ENCODE measurements at regions not wholly inside any gene's neighbourhood (a gene's known extent, or its start where the extent isn't known, plus 50 kb on each side); places are given as distances from the start of the nearest gene placed in this dataset.
"Not testable (repeated sequence)": the region's sequence is repeated elsewhere in the genome, so short reads cannot be mapped to it uniquely, and the experiment has no call there.

DNA sequence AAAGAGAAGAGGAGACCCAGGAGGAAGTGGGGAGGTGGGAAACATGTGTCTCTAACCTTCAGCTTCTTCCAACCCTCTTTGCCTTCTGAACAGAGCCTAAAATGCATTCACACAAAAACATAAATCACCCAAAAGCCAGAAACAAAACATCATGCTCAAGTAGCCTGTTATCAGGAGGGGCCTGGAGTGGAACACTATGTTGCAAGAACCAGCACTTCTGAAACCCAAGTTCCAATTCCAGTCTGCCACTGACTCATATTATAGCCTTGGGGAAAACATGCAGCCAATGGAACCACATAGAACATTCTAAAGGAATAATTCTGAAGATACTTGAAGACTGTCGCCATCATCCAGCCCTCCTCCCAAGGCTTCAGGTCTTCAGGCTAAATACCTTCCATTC is 169.8 kb upstream of the PLXNC1 start:
- no peak for DNase-seq (ENCODE audit: low read depth)

DNA sequence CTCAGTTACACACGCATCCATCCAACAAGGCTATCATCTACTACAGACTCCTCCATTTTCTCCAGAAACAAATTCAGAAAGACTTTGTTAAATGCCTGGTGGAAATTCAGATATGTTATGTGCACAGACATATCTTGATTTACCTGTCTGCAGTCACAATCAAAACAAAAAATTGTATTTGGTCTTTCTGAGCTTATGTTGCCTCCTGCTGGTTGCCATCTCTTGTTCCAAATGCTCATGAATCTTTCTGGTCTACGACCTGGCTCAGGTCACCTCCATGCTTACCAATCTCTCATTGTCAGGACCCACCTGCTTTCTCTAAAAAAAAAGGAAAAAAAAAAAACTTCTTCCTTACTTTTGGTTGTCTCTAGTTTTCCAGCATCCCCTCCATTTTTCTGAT is 169.2 kb upstream of the PLXNC1 start:
- no peak for DNase-seq (ENCODE audit: low read depth)

DNA sequence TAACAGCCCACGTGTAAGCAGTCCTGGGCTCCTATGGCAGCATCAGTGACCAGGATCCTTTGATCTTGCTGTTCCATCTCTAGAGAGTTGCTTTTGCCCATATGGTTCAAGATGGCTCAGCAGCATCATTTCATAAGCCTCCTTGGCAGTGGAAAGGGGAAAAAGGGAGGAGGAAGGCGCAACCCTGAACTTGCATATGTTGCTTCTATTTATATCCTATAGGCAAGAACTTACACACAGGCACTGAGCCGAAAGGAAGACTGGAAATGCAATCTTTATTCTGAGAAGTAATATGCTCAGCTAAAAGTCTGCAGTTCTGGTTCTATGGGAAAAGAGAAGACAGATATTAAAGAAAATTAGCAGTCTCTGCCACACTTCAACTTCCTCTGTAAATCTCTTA is 167.7 kb upstream of the PLXNC1 start:
- DNase-seq (ENCODE audit: low read depth) = no peak

DNA sequence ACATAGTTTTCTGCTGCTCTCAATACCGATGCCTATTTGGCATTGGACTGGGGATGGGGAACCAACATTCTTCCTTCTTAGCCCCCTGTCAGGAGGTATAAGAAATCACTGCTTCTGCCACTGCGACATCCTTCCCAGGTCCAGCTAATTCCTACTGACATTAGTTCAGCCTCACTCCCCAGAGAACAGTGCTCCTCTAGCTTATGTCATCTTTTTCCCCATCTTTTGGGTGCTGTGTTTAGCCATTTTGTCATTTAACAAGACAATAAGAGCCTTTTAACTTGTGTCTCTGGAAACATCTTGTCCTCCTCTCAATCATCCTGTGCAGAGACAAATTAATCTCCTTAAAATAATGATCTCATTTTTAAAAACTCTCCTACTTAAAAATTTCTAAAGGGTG is 167.0 kb upstream of the PLXNC1 start:
- DNase-seq (ENCODE audit: low read depth) = no peak

DNA sequence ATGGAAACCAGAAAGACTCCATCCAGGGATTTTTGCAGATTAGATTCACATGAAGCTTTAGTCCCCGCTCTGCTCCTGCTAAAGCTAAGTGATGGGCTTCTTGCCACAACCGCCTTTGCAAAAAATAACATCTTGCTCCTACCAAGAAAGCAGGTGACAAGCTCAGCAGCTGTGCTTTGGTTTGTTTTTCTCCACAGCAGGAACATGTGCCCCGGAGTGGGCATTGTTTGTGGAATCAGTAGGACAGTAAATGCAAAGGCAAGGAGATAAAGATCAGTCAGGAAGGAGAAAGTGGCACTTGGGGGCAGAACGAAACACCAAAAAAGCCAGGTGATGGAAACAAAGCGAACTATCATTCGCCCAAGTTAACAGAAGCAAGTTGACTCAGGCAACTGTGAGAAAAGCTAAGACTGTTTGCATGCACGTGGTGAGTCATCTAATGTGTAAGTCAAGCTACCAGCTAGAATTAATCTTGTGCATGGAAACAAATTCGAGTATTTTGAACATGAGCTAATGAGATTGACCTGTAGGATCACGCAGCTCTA is 165.5 kb upstream of the PLXNC1 start:
- peak; percentile 55 for DNase-seq (ENCODE audit: low read depth)

DNA sequence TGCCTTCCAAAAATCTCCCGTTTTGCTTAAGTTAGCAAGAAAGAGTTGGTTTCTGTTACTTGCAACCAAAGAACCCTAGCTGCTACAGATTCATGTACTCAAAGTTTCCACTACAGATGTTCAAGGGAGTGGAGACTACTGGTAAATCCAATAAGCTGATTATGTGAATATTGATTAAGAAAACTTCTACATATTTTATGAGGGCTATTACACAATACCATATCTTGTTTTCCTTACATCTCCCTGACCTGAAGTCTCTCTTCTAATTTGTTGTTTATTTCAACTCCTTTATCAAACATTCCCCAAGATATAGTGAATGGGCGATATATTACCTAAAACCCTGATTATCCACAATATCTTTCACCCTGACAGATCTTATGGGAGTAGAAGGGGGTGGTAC is 164.4 kb upstream of the PLXNC1 start:
- DNase-seq (ENCODE audit: low read depth) = no peak

DNA sequence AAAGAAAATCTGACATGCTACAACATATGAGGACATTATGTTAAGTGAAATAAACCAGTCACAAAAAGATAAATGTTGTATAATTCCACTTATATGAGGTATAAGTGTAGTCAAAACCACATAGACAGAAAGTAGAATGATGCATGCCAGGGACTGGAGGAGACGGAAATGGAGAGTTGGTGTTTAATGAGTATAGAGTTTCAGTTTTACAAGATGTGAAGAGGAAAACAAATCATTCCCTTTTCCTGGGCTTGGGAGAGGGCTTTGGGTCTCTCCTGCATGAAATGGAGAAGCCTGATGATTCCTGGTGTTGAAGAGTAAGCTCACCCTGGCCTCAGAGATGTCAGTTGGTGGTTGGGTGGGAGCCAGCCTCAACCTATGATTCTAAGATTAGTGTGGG is 158.4 kb upstream of the PLXNC1 start:
- no peak for DNase-seq (ENCODE audit: low read depth)

DNA sequence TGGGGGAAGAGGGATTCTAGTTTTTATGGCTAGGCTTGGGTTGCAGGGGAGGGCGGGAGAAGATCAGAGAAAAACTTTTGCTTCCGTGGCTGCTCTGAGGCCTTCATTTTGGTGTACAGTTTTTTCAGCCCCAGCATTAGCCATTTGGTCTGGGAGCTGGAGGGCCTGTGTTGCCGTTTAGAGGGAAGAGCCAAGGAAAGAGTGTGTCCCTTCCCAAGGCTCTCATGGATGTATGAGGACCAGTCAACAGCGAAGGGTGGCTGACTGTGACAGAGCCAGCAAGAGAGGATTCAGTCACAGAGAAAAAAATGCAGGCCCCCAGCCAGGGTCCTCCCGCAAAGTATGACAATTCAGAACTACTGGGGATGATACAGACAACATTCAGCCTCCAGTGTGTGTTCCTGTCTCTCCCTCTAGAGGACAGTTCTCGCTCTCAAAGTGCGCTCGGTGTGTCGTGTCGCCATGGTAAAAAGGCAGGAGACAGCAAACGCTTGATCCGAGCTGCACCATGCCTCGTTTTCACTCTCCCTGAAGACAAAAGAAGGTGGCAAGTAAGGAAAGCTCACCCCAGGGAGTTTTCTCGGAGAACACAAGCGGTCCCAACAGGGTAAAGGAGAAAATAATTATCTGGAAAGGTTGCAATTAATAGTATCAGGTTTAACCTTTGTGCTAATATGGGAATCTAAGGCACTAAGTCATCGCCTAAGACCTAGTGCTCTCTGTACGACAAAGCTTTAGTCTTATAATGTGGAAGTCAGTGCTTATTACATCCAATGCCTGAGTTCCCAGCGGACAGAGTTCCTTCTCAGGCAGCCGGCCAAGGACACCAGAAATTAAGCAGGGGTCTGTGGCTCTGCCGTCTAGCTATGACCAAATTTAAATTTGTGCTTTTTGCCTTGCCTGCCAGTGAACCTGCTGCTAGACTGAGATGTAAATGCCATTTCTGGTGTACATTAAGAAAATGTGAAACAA is 157.3 kb upstream of the PLXNC1 start:
- DNase-seq (ENCODE audit: low read depth) = peak; percentile 49

DNA sequence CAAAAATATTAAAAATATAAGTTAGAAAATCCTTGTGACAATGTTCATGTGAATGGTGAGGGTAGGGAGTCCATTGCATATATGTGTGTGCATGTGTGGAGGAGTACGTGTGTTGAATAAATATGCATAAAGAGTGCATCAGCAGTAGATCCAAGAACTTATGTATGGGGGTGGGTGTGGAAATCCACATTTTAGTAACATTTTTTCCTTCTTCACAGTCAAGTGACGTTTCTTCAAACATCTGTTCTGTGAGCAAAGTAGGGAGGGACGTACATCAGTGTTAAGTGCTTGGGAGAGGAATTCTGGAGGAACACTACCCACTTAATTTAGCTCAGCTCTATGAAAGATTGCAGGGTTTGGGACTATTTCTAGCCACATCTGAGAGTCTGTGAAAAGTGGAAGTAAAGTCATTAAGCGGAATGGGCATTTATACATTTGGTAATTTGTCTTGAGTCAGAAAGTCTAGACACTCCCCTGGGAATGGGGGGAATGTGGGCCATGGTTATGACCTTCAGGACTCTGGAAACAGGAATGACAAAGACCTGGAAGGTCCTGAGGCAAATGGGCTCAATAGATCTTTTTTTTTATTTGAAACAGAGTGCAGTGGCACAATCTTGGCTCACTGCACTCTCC is 156.4 kb upstream of the PLXNC1 start:
- DNase-seq (ENCODE audit: low read depth) = no peak

DNA sequence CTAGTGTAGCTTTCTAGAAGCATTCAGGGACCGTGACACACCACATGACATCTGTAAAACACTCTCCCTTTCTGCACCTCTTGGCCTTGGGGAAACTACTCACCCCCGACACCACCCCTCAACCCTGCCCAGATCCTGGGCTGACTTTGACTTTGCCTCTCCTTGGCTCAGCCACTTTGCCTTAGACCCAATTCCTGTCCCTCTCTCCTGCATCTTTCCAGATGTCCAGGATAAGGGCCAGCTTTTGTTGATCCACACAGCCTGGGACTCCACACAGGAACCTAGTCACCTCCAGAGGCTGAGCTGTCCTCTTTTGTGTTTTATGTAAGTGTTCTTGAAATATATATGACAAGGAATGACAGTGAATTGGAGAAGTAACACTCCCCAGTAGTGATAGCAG is 153.7 kb upstream of the PLXNC1 start:
- DNase-seq (ENCODE audit: low read depth) = no peak

DNA sequence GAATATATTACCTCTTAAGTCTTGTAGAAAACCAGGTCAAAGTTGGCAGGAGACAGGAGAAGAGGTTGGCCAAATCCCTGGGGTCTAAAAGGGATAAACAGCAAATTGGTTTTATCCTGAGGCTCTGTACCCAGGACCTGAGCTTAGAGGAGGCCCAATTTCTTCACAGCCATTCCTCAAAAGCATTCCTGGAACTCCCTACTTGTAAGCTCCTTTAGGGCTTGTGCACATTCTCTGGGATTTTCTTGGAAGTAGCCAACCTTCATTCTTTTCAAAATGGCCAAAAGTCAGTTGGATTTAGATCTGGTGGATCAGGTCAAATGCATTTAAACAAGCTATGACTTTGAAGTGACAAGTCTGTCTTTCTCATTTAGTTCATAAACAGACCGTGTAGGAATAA is 152.1 kb upstream of the PLXNC1 start:
- no peak for DNase-seq (ENCODE audit: low read depth)

DNA sequence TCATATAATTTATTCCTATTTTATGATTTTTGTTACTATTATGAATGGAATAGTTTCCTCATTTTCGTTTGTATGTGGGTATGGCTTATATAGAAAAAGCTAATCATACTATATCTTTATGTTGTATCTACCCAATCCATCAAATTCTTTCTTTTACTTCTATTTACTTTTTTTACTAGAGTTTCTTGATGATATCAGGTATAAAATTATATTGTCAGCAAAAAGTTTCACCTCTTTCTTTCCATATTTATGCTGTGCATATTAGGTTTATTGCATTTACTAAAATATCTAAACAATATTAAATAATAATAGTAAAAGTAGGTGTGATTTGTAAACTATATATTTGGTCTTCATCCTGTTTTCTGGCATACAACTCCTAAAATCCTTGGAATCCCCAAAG is 146.7 kb upstream of the PLXNC1 start:
- DNase-seq (ENCODE audit: low read depth) = no peak

DNA sequence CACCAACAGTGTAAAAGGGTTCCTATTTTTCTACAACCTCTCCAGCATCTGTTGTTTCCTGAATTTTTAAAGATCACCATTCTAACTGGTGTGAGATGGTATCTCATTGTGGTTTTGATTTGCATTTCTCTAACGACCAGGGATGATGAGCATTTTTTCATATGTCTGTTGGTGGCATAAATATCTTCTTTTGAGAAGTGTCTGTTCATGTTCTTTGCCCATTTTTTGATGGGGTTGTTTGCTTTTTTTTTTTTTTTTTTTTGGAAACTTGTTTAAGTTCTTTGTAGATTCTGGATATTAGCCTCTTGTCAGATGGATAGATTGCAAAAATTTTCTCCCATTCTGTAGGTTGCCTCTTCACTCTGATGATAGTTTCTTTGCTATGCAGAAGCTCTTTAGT is 145.5 kb upstream of the PLXNC1 start:
- not testable (repeated sequence) for DNase-seq (ENCODE audit: low read depth)

DNA sequence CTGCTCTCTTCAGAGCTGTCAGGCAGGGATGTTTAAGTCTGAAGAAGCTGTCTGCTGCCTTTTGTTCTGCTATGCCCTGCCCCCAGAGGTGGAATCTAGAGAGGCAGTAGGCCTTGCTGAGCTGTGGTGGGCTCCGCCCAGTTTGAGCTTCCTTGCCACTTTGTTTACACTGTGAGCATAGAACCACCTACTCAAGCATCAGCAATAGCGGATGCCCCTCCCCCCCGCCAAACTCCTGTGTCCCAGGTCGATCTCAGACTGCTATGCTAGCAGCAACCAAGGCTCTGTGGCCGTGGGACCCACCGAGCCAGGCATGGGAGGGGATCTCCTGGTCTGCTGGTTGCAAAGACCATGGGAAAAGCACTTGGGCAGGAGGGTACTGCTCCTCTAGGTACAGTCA is 140.5 kb upstream of the PLXNC1 start:
- peak; percentile 13 for DNase-seq (ENCODE audit: low read depth)

DNA sequence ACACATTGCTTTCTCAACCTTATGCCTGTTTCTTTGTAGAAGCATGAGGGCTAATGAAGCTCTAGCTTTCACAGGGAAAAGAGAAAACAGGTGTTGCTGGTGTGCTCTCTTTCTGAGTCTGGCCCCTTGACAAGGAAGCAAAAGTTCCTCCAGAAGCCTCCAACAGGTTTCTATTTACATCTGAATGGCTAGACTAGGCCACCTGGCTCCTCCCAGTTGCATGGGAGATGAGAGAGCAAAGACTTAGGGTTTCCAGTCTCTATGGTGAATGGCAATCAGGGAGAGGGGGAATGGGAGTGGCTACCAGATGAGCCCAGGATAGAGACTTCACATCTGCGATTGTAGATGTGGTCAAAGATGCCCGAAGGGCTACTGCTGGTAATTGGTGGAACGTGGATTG is 138.1 kb upstream of the PLXNC1 start:
- no peak for DNase-seq (ENCODE audit: low read depth)

DNA sequence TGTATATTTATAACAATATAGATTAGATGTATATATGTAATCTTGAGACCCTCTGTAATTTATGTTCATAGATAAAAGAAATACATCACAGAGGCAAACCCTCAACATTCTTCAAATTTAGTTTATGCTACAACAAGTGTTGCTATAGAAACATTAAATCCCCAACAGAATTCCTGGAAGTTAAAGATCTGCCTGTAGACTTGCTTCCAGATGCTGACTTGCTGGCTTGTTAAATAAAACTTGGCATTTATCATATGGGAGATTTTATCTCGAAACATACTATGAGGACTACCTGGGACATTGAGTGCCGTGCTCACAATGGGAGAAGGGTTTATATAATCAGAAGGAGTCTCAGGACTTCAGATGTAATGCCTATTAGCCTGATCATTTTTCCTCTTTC is 136.3 kb upstream of the PLXNC1 start:
- no peak for DNase-seq (ENCODE audit: low read depth)

DNA sequence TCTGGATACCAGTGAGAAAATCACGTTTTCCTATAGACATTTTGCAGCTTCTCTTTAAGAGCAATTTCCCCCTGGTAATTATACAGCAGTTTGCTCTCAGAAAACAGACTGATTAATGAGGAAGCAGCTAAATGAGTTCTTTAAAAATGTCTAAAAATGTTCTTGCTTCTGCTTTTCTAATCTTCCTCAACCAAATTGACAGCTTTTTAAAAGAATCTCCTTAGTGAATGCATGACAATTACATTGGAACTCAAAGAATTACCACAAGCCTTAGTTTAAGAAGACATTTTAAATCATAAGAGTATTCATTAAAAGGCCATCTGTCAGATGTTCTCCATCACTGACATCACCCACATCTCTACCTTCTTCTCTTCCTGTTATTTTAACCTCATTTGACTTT is 135.8 kb upstream of the PLXNC1 start:
- DNase-seq (ENCODE audit: low read depth) = no peak

DNA sequence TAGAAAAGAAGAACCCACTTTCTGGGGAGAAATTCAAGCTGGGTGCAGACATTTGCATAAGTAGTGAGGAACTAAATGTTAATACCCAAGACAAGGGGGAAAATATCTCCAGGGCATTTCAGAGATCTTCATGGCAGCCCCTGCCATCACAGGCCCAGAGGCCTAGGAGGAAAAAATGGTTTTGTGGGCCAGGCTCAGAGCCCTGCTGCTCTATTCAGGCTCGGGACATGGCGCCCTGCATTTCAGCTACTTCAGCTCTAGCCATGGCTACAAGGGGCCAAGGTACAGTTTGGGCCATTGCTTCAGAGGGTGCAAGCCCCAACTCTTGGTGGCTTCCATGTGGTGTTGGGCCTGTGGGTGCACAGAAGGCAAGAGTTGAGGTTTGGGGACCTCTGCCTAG is 131.1 kb upstream of the PLXNC1 start:
- not testable (repeated sequence) for DNase-seq (ENCODE audit: low read depth)

DNA sequence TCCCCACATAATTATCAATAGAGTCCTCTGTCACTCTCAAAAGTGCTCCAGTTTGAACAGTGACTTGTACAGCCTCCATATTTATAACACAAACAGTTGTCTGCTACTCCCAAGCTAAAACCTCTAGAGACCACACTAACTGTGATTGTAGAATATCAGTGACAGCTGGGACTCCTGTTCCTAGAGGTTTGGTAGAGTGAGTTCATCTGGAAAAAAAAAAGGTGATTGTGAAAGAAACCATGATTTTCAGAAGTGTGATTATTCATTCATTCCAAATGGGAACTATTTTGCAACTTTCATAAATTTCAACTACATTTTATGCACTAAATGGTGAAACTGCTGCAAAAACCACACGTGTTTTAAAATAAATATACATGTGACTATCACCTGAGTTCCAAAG is 128.0 kb upstream of the PLXNC1 start:
- no peak for DNase-seq (ENCODE audit: low read depth)

DNA sequence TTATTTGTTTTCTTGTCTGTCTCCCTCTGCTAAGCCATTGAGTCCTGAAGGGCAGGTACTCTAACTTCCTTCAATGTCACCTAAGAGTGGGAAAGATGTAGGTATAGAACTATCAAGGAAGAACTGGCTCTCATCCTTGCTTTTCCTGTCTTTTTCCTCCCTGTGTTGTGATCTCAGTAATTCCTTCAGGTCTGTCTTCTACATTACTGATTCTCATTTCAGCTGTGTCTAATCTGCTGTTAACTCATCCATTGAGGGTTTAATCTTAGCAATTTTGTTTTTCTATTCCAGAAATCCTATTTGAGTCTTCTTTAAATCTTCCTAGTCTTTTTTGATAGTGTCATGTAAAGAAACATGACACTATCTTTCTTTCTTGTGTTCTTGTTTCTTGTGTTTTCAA is 124.5 kb upstream of the PLXNC1 start:
- DNase-seq (ENCODE audit: low read depth) = no peak

DNA sequence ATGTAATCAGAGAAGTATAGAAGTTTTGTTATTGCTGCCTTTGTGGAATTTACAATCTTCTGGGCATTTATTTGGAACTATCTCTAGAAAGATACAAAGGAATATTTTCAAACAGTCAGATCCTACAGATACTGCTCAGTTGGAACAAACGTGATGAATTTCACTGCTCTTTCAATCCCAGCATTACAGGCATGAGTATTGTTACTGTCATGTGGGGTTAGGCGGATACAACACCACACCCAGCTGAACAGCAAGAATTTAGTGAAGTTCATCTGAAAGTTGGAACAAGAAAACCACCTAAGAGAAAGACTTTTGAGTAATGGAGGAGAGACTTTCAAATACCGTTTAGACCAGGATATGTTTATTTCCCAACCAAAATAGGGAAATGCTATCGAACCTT is 123.3 kb upstream of the PLXNC1 start:
- no peak for DNase-seq (ENCODE audit: low read depth)

DNA sequence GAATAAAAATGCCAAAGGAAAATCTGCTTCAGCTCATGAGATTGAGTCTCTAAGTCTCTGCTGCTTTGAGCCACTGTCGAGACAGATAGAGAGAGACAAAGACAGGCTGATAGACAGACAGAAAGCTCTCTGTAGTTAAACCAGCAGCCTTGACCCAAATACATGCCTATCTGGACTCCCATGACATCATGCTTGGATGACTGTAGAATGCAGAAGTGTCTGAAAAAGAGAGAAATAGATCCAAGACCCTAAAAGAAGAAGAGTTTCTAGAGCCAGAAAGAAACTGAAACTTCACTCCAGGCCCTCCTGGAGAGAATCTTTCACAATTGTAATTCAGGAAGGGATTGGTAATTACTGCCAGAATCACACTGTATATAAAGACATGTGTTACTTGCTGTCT is 122.6 kb upstream of the PLXNC1 start:
- DNase-seq (ENCODE audit: low read depth) = no peak

DNA sequence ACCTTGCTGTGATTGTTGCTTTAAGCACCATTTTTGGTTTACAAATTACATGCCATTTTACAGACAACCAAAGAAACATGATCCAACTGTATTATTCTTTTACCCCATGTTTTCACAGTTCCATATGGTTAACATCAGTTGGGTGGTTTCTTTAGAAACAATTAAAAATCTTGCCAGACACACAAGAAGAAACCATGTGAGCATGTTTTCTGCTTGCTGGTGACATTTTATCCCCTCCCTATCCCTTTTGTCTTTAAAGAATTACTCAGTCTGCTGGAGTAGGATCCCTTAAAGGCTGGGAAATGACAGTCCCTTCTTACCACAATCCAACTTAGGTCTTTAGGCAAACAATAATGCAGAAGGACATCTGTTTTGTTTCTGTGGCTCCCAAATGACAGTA is 121.8 kb upstream of the PLXNC1 start:
- DNase-seq (ENCODE audit: low read depth) = no peak

All from Daoy (cell line).